LHCN-M2 (cell line): ENCODE measurements at regions not wholly inside any gene's neighbourhood (a gene's known extent, or its start where the extent isn't known, plus 50 kb on each side); places are given as distances from the start of the nearest gene placed in this dataset.
"Not testable (repeated sequence)": the region's sequence is repeated elsewhere in the genome, so short reads cannot be mapped to it uniquely, and the experiment has no call there.

Experiments
- DNase-seq: peaks from one replicate; pipeline ENCODE4 v3.0.0-alpha.2; 2012; ENCODE audit warnings: low read depth

DNA sequence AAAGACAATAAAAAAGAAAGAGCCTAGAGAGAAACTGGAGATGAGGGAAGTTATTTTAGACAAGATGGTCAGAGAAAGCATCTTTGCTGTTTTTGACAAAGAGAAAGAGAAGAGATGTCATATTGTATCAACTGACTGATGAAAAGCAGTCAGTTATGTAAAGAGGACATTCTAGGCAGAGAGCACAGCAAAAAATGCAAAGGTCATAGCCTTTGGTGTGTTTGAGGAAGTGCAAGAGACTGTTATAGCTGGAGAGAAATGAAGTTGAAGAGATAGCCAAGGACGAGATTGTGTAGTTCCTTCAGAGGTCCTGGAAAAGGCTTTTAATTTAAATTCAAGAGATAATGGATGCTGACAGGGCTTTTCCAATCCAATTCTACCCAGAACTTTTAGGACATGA lies 342.4 kb downstream of the RASEF start:
- no peak for DNase-seq

DNA sequence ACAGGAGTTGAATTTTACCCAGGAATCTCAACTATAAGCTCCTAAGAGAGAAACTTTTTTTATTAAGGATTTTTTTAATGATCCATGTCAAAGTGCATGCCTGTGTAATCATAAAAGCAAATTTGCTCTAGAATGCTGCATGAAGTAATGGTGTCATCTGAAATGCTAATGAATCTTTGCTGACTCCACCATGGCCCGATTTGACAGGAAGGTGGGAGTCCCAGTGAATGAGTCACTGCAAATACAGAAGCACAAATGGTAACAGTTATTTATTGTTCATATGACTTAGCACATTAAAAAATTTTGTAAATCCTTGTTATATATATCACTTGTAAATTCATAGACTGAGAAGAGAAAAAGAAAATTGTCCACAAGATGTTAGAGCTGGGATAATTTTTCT lies 341.3 kb downstream of the RASEF start:
- no peak for DNase-seq

DNA sequence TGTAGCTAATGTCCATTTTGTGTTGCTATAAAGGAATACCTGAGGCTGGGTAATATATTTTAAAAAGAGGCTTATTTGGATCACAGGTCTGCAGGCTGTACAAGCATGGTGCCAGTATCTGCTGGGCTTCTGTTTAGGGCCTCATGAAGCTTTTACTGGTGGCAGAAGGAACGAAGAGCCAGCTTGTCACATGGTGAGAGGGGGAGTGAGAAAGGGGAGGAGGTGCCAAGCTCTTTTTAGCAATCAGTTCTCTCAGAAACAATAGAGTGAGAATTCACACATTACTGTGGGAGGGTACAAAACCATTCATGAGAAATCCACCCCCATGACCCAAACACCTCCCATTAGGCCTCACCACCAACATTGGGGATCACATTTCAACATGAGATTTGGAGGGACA lies 340.9 kb downstream of the RASEF start:
- no peak for DNase-seq

DNA sequence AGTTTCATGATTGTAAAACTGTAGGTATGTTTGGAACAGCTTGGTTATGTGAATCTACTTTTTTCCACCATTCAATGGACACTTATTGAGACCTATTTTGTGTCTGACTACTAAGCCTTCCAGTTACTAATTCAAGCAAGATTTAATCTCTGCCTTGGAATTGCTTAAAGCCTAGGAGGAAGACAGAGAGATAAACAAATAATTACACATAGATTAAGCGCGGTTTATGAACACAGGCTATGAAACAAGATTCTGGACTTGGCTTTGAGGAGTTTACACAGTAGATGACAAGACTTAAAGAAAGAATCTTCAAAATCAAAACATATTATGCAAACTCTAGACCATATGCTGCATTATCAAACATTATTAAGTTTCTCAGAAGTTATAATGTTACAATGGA lies 340.4 kb downstream of the RASEF start:
- DNase-seq: no peak

DNA sequence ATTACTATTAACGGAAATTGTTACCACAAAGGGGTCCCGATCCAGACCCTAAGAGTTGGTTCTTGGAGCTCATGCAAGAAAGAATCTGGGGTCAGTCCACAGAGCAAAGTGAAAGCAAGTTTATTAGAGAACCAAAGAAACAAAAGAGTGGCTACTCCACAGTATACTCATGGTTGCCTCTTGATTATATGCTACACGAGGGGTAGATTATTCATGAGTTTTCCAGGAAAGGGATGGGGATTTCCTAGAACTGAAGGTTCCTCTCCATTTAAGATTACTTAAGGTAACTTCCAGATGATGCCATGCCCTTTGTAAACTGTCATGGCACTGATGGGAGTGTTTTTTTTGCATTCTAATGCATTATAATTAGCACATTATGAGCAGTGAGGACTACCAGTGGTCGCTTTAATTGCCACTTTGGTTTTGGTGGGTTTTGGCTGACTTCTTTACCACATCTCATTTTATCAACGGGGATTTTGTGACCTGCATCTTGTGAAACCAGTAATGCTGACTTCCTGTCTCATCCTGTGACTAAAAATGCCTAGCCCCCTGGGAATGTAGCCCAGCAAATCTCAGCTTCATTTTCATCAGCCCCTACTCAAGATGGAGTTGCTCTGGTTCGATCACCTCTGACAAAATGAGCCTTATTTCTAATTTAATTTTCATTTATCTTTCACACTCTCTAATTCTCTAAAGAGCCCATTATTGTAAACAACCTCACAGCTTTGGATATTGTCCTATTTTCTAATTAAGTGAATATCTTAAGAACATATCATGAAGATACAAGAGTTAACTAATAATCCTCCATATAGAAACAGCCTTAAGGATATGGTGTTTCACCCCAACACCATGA lies 336.3 kb downstream of the RASEF start:
- no peak for DNase-seq

DNA sequence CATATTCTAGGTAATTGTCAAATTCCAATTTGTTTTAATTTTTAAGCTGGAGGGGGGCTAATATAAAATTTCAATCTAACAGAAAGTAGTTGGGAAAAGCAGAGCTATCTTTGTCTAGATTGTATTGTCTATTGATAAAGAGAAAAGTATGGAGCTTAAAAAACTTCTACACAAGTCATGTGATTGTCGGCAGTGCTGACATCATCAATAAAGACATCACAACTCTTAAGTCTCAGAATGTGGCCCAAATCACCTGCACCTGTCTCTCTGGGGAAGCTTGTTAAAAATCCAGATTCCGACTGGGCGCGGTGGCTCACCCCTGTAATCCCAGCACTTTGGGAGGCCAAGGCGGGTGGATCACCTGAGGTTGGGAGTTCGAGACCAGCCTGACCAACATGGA lies 333.8 kb downstream of the RASEF start:
- no peak for DNase-seq

DNA sequence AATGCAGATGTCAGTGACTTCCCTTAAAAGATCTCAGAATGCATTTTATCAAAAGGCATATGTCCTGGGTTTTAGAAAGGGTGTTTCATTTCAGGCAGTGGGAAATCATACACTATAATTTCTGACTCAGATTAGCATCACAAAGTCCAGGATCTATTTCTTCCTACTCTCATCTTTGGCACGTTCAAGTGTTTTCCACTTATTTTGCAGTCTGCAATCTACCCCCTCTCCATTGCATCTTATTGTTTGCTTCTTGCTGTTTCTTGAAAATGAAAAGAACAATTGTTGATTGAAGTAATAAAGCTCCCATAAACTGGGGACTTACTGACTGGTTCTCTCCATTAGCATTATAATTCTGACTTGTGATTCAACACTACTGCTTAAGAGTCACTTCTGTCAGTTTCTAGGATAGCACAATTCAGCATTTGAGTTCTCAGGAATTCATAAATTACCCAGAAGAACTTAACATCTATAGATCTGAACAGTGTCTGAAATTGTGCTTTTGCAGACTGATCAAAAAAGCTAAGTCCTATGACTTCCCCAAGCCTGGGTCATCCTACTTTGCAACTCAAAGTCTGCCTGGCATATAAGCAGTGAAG lies 332.9 kb downstream of the RASEF start:
- no peak for DNase-seq

DNA sequence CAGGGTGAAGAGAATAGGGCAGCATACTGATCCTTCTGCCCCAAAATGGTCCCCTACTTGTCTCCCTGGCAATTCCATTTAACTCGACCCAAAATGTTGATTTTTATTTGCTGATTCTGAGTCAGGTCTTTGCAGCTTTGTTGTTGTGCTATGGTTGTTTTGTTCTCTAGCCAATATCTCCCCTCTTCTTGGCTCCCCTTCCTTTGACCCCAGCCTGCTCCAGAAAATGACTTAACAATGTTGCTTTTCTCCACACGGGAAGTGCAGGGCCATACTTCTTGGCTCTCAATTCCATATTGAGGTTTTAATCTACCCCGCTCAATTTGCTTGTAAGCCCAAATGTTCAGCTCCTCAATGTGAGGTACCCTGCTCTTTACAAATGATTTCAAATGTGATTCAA lies 330.0 kb downstream of the RASEF start:
- no peak for DNase-seq

DNA sequence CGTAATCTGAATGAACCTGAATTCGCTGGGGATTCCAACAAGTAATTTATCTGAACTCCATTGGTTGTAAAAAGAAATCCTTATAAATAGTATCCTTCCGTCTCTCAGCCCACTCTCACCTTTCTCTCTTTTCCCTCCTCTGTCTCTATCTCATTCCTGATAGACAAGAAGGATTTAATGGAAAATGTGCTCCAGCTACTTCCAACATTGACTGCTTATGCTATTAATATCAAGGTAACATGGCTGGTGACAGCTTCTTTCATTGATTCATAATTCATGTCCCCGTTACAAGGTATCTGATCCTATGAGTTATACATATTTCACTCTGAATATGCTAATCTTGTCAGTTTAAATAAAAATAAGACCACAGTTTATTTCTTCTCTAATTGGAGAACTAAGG lies 326.8 kb downstream of the RASEF start:
- no peak for DNase-seq

DNA sequence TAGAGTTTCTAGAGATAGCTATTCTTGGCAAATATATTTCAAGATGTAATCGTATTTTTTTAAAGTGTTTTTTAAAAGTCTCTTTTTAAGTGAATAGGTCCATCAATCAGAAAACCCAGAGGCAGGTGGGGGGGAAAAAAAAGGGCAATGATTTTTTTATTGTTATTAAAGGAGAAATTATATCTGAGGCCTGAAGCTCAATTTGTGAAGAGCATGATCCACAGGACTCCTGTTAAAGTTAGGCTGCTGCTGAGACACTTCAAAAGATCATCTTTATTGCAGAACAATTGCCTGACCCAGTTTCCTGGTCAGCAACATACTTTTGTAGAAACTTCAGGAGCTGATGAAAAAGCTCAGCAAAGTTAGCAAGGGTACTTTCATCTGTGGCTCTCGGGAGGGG lies 326.2 kb downstream of the RASEF start:
- DNase-seq: no peak

DNA sequence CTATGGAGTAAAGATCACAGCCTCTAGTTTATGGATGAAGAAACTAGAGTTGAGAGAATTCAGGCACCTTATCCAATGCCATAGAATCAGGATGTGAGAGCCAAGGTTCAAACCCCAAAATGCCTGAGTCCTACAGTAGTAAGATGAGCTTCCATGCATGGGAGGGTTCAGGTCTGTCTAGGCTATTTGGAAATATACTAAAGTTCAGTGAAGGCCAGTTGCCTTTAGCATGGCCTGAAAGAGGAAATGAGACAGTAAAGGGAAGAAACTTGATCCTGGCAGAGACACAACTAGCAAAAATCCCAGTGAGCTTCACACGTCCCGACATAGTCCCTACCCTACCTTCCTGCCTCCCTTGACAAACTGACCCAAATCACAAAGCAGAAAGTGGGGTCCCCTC lies 317.0 kb downstream of the RASEF start:
- DNase-seq: no peak

DNA sequence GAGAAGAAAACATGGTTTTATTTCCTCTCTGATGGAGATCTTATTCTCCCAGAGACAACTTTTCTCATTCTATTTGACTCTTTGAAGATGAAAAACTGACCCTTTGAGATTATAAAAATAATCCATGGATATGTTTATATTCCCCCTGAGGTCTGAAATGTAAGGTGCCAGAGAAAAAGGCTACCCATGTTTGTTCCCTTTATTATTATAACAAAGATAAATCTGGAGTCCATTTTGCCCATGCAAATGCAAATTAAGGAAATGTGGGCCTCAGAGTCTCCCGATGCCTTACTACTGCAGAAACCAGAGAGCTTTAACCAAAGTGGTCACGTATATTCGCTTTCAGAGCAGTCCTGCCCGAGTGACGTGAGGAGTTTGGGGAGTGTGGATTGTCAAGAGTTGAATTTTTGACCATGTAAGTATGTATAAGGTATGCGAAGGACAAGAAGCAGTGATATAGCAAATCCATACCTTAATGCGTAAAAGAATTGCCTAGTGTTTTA lies 312.5 kb downstream of the RASEF start:
- DNase-seq: no peak

DNA sequence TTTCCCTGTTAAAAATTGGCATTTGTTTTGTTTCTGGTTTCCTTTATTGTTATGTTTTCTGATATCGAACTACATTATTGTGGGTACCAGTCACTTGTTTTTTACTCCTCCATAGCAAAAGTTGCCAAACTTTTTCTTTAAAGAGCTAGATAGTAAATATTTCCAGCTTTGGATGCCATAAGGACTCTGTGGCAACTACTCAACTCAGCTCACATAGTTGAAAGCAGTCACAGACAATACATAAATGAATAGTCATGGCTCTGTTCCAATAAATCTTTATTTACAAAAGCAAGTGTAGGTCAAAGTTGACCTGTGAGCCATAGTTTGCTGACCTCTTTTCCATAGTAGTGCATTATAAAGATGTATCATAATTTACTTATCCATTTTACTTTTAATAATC lies 305.0 kb downstream of the RASEF start:
- DNase-seq: no peak

DNA sequence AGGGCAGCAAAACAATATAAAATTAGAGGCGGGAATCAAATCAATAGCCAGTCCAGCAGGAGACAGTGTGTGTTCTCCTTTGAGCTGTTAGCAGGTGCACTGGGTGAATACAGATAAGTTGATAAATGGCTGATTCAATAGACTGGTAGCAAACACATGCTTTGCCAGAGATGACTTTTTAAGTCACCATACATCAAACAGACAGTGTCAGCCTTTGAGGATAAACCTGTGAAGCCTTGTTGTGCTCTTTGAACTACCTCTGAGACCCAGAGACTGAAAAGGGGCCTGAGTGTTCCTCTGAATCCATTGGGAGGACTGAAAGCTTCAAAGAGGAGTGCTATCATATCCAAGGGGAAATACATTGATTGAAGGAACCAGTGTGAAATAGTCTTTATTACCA lies 301.9 kb downstream of the RASEF start:
- no peak for DNase-seq

DNA sequence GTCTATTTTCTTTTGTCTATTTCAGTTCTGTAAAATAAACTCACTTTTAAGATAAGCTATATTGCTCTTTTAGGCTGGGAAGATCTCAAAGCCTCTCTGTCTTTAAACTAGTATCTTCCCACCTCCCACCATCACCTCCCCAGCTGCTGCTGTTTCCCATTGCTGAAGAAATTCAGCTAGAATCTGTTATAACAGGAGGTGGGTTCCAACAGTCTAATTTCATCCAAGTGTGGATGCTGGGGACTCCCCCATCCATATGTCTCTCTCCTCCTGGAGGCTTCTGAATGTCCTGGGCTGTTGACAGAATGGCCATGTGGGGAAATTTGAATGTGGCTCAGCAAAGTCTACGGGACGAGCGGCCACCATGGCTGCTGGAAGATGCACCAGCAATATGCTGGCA lies 301.0 kb downstream of the RASEF start:
- DNase-seq: no peak

DNA sequence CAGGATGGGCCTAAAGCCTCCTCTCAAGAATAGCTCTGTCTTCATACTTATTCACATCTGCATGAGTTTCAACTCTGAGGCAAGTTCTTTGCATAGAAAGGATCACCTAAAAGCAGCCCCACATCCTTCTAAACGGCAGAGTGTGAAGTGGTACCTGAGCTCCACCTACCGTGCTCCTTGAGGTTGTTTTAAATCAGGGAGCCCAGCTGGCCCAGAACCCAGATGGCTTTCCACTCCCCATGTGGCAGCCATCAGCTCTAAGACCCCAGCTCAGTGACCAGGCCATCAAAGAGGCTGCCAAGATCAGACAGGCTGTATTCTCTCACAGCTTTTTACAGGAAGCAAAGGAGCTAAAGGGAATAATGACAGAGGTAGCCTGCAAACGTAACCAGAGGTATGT lies 299.3 kb downstream of the RASEF start:
- no peak for DNase-seq

DNA sequence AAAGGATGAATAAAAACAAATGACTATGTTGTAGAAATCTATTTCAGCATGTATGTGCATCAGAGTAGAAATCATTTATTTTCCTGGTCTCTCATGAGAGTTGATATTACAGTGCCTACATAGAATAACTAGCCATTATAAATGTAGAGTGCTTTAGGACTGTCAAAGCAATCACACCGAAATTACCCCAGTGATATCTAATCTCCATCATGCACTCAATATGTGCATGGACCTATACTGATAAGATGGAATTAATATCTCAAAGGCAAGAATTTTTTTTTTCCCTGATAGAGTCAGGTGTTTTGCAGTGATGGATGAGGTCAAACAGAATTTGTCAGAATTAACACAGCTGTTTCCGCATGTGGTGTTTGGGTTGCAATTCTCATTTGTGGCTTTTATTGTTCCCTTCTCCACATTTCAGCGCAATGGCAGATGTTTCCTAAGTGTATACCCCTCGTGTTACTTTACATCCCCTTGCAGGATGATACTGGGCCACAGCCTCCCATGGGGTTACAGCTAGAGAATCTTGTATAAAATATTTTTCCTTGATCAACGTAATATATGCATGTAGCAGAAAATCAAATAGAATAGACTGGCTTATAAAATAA lies 298.8 kb downstream of the RASEF start:
- DNase-seq: no peak

DNA sequence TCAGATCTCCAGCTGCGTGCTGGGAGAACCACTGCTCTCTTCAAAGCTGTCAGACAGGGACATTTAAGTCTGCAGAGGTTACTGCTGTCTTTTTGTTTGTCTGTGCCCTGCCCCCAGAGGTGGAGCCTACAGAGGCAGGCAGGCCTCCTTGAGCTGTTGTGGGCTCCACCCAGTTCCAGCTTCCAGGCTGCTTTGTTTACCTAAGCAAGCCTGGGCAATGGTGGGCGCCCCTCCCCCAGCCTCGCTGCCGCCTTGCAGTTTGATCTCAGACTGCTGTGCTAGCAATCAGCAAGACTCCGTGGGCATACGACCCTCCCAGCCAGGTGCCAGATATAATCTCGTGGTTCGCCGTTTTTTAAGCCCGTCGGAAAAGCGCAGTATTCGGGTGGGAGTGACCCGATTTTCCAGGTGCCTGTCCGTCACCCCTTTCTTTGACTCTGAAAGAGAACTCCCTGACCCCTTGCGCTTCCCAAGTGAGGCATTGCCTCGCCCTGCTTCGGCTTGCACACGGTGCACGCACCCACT lies 288.2 kb downstream of the RASEF start:
- DNase-seq: not testable (repeated sequence)

DNA sequence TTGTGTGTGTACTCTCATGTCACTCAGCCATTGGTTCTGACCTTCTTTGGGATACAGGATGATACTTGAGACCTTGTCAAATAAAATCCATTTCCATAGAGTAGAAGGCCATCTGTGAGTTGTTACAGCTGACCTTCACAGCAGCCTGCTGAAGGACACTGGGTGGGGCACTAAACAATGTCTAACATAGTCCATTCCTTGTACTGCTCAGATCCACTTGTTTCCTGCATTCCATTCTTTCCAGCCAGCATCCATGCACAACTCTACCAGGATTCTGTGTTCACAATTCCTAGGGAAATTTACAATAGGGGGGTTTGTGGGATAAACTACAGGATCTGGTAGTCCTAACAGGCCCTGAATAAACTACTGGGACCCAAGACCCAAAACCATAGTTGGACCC lies 286.4 kb downstream of the RASEF start:
- DNase-seq: no peak

DNA sequence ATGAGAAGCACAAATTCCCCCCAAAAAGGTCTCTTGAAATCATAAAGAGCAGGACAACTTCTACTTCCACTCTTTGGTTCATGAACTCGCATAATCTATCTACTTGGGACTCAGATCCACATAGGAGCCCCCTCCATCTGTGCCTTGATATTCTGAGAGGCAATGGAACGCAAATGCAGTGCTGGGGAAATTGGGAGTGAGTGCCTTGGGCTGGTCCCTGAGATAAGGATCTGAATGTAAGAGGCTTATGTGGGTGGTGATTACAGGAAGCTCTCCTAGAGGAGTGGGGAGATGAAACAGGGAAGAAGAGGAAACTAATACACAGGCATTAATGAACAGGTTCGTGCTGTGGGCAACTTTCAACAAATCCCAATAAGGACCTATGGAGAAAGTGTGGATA lies 285.6 kb downstream of the RASEF start:
- no peak for DNase-seq

DNA sequence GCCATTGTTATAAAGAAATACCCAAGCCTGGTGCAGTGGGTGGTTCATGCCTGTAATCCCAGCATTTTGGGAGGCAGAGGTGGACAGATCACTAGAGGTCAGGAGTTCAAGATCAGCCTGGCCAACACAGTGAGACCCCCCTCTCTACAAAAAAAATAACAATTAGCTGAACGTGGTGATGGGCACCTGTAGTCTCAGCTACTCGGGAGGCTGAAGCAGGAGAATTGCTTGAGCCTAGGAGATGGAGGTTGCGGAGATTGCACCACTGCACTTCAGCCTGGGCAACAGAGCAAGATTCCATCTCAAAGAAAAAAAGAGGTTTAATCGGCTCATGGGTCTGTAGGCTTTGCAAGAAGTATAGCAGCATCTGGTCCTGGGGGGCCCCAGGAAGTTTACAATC lies 284.0 kb downstream of the RASEF start:
- not testable (repeated sequence) for DNase-seq

DNA sequence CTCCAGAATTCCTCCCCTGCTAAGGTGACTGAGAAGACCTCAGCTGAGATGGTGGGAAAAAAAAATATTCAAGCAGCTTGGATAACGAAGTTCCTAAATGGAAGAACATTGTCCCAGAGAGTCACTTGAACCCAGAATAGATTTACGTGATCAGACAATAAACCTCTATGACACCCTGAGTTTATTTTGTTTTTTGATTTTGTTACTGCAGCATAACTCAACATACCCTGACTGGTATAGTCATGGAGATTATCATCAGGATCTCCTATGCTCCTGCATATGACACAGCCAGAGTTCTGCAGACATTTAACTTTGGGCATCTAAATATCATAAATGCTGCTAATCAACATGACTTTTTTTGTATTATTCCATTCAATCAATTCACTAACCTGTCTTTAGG lies 282.9 kb downstream of the RASEF start:
- DNase-seq: no peak

DNA sequence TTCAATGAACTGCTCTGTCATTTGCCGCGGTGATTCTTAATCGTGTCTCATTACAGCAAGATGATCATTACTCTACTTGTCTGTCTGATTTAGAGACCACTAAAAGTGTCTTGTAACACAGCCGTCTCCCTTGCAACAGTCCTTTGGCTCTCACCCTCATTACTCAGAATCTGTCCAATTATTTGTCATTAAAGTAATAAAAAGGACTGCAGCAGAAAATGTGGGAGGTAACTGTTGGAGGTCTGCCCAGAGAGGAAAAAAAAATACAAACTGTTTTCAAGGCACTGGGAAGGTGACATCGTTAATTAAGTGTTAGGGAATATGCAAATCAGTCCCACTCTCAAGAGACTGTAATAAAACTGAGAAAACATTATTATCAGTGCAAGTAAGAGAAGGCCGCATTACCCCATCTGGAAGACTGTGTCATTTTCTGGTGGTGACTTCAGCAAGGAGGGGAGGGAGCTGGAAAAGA lies 281.0 kb downstream of the RASEF start:
- DNase-seq: no peak
